ENCODE measurements at regions not wholly inside any gene's neighbourhood (a gene's known extent, or its start where the extent isn't known, plus 50 kb on each side); places are given as distances from the start of the nearest gene placed in this dataset.

DNA sequence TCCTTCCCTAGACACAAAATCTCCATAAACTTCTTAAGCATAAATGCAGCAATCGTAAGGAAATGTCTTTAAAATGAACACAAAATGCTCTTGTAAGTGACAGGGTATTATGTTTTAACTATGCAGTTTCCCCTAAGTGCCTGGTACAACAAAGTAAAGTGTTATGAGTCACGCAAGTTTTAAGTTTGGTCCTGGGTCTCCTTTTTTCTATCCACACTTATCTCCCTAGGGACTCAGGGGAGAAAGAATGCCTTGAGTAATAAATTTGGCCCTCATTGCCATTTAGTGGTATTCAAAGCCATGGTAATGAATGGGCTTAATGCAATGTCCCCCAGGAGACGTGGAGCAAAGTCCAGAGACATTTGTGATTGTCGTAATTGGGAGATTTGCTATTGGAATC is 149.1 kb downstream of the MAGEB17 start:
- intact Hi-C loops (cut with DNase I; ENCODE audit: low total_unique reads) = no loop called here
- Histone ChIP-seq H3K4me3 (no peak overlapping the region), H3K27ac (no peak overlapping the region)

DNA sequence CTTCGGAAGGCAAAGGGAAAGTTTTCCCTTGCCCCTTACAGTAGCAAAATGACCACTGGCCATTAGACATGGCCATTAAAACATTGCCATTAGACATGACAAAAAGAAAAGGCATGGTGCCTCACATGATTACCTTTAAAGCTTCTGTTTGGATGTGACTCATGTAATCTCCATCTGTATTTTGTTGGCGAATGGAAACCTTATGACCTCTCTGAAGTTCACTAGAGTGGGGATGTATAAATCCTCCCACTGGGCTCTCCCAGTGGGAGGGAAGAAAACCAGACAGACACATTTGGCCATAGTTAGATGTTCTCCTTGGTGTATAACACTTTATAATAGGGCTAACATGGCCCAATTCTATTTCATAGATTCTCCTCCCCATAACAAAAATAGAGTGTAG is 152.6 kb downstream of the MAGEB17 start:
- Histone ChIP-seq H3K36me3 (no peaks in the 10 kb centered on the region), H3K9me3 (peaks cover 0 to 7% (median 0%) of the 10 kb centered on the region in 4 donors), H3K4me3 (no peak overlapping the region), H3K4me1 (no peaks in the 10 kb centered on the region), H3K27me3 (no peaks in the 10 kb centered on the region), H3K27ac (no peak overlapping the region)
- 76 to 97% (median 87%) methylated on average over 2 of the region's 2 CpGs for WGBS, 5 donors
- DNase-seq = no peak
- intact Hi-C loops (cut with DNase I; ENCODE audit: low total_unique reads) = no loop called here
- no peak for TF ChIP-seq POLR2A (IDR thresholded peaks at IDR 0.05)
- no peak for TF ChIP-seq EP300 (IDR thresholded peaks at IDR 0.05)
- no peak for TF ChIP-seq POLR2AphosphoS5 (IDR thresholded peaks at IDR 0.05)
- TF ChIP-seq, protein P1, sequence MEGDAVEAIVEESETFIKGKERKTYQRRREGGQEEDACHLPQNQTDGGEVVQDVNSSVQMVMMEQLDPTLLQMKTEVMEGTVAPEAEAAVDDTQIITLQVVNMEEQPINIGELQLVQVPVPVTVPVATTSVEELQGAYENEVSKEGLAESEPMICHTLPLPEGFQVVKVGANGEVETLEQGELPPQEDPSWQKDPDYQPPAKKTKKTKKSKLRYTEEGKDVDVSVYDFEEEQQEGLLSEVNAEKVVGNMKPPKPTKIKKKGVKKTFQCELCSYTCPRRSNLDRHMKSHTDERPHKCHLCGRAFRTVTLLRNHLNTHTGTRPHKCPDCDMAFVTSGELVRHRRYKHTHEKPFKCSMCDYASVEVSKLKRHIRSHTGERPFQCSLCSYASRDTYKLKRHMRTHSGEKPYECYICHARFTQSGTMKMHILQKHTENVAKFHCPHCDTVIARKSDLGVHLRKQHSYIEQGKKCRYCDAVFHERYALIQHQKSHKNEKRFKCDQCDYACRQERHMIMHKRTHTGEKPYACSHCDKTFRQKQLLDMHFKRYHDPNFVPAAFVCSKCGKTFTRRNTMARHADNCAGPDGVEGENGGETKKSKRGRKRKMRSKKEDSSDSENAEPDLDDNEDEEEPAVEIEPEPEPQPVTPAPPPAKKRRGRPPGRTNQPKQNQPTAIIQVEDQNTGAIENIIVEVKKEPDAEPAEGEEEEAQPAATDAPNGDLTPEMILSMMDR (IDR thresholded peaks at IDR 0.05) = no peak

More for the DNA sequence above, 149.1 kb downstream of the MAGEB17 start:
- 78 to 88% (median 81%) methylated on average over 4 of the region's 4 CpGs for WGBS, 5 donors
- DNase-seq = no peak
- Histone ChIP-seq H3K36me3 (no peaks in the 10 kb centered on the region), H3K4me1 (no peaks in the 10 kb centered on the region), H3K27me3 (no peaks in the 10 kb centered on the region), H3K9me3 (peaks cover 0 to under 1% (median 0%) of the 10 kb centered on the region in 4 donors)
- TF ChIP-seq POLR2A (IDR thresholded peaks at IDR 0.05) (no peak), POLR2AphosphoS5 (IDR thresholded peaks at IDR 0.05) (no peak), EP300 (IDR thresholded peaks at IDR 0.05) (no peak)
- TF ChIP-seq, protein P1 (IDR thresholded peaks at IDR 0.05) = no peak

DNA sequence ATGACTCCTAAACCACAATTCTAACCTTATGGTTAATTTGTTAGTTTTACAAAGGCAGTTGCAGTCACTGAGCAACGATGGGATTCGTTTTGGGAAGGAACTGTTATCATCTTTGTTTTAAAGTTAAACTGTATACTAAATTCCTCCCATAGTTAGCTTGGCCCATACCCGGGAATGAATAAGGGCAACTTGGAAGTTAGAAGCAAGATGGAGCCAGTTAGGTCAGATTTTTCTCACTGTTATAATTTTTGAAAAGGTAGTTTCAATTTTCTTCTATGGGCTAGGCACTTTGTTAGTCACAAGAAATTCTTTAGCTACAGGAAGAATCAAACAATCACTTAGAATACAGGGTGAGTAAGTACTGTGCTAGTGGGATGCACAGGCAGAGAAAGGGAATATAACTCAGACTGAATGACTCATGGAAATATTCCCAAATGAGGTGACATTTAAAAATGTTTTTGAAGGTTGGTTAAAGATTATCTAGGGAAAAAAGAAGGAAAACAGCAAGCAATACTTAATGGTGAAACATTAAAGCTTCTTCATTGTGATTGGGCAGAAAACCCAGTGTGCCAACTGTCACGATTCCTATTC is 153.6 kb downstream of the MAGEB17 start:
- TF ChIP-seq POLR2AphosphoS5 (IDR thresholded peaks at IDR 0.05) (no peak), POLR2A (IDR thresholded peaks at IDR 0.05) (no peak), EP300 (IDR thresholded peaks at IDR 0.05) (no peak)
- TF ChIP-seq, protein P1 (IDR thresholded peaks at IDR 0.05) = no peak
- Histone ChIP-seq H3K4me3 (no peak overlapping the region), H3K36me3 (no peaks in the 10 kb centered on the region), H3K27ac (no peak overlapping the region), H3K4me1 (no peaks in the 10 kb centered on the region), H3K27me3 (no peaks in the 10 kb centered on the region), H3K9me3 (peaks cover 0 to 7% (median 0%) of the 10 kb centered on the region in 4 donors)
- no peak for DNase-seq
- 63 to 77% (median 67%) methylated on average over 4 of the region's 4 CpGs for WGBS, 5 donors
- intact Hi-C loops (cut with DNase I; ENCODE audit: low total_unique reads) = no loop called here

DNA sequence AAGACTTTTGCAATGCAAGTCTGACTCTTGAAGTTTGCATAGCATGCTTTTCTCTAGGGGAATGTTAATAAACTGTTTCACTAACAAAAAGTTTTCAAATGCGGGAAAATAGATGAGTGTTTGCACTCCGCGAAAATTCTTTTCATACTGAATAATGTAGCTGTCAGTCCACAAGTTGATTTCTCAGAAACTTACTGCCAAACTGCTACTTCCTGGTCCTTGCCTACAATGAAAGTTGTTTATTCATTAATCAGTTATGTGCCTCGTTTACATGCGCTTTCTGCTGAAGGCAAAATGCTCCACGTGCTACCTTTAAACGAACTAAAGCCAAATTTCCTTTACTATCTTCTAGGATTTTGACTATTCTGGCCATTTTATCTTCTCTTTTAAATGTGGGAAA is 166.2 kb downstream of the MAGEB17 start:
- intact Hi-C loops (cut with DNase I; ENCODE audit: low total_unique reads) = no loop called here
- Histone ChIP-seq H3K4me1 (no peaks in the 10 kb centered on the region), H3K36me3 (no peaks in the 10 kb centered on the region), H3K27ac (no peak overlapping the region), H3K27me3 (no peaks in the 10 kb centered on the region), H3K9me3 (no peaks in the 10 kb centered on the region), H3K4me3 (no peak overlapping the region)
- TF ChIP-seq POLR2AphosphoS5 (IDR thresholded peaks at IDR 0.05) = no peak
- no peak for DNase-seq
- WGBS, 5 donors = 36 to 71% (median 62%) methylated on average over 7 of the region's 7 CpGs

DNA sequence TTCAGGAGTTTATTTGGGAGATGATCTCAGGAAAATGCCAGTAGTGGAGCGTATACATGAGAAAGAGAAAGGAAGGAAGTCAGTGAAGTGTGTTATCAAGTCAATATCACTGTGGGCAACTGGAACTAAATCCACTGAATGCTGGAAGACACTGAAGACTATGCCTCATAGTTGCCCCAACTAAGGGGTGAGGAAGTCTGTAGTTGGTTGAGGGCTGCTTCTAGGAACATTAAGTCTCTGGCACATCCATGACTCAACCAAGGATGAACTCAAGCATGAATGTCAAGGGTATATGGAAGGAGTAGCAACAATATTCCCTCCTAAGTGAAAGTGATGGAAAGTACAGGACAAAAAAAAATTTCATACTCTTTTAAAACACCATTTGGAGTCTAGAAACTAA is 167.9 kb downstream of the MAGEB17 start:
- Histone ChIP-seq H3K27ac (no peak overlapping the region), H3K27me3 (no peaks in the 10 kb centered on the region), H3K9me3 (peaks cover 0 to 11% (median 4%) of the 10 kb centered on the region in 4 donors), H3K4me3 (no peak overlapping the region), H3K4me1 (no peaks in the 10 kb centered on the region), H3K36me3 (no peaks in the 10 kb centered on the region)
- TF ChIP-seq EP300 (IDR thresholded peaks at IDR 0.05) (no peak), POLR2AphosphoS5 (IDR thresholded peaks at IDR 0.05) (no peak), POLR2A (IDR thresholded peaks at IDR 0.05) (no peak)
- TF ChIP-seq, protein P1 (IDR thresholded peaks at IDR 0.05) = no peak
- DNase-seq = no peak
- 67 to 92% (median 86%) methylated on average over 1 of the region's 1 CpG for WGBS, 5 donors
- intact Hi-C loops (cut with DNase I; ENCODE audit: low total_unique reads) = no loop called here
